Hematopoietic multipotent progenitor cell treated with erythropoietin and hydrocortisone succinate and interleukin-3 and kit ligand, for 17 days (in vitro differentiated cells): ENCODE measurements at regions not wholly inside any gene's neighbourhood (a gene's known extent, or its start where the extent isn't known, plus 50 kb on each side); places are given as distances from the start of the nearest gene placed in this dataset.

Experiments
- DNase-seq: peaks from one replicate; pipeline ENCODE4 v3.0.0-alpha.2; 2015; ENCODE audit warnings: low spot score

GRCh38 chr1:56390934-56391731 is 188.2 kb downstream of the PLPP3 start:
- no peak for DNase-seq

- no peak for DNase-seq
Observed at GRCh38 chr1:56390232-56390867, 189.0 kb downstream of the PLPP3 start.

- DNase-seq: no peak
Observed at GRCh38 chr1:56389813-56390212, 189.6 kb downstream of the PLPP3 start.

- no peak for DNase-seq
Observed at GRCh38 chr1:56387071-56387740, 192.2 kb downstream of the PLPP3 start.

GRCh38 chr1:56385314-56385713 is 194.0 kb downstream of the PLPP3 start:
- no peak for DNase-seq

- DNase-seq: no peak
Observed at GRCh38 chr1:56382929-56383328, 196.4 kb downstream of the PLPP3 start.

GRCh38 chr1:56380531-56380930 is 198.8 kb downstream of the PLPP3 start:
- DNase-seq: no peak

- no peak for DNase-seq
Observed at GRCh38 chr1:56378341-56379070, 200.9 kb downstream of the PLPP3 start.

GRCh38 chr1:56377431-56377830 is 201.9 kb downstream of the PLPP3 start:
- no peak for DNase-seq

- DNase-seq: no peak
Observed at GRCh38 chr1:56376188-56376984, 203.0 kb downstream of the PLPP3 start.

- DNase-seq: no peak
Observed at GRCh38 chr1:56375326-56375804, 204.0 kb downstream of the PLPP3 start.

- no peak for DNase-seq
Observed at GRCh38 chr1:56374026-56374974, 205.1 kb downstream of the PLPP3 start.

GRCh38 chr1:56370513-56370912 is 208.8 kb downstream of the PLPP3 start:
- DNase-seq: no peak

- no peak for DNase-seq
Observed at GRCh38 chr1:56363007-56363770, 216.2 kb downstream of the PLPP3 start.

GRCh38 chr1:56360021-56360420 is 219.3 kb downstream of the PLPP3 start:
- DNase-seq: no peak

- DNase-seq: no peak
Observed at GRCh38 chr1:56359056-56359455, 220.3 kb downstream of the PLPP3 start.

GRCh38 chr1:56357927-56358690 is 221.3 kb downstream of the PLPP3 start:
- no peak for DNase-seq

GRCh38 chr1:56356376-56356990 is 222.9 kb downstream of the PLPP3 start:
- DNase-seq: no peak
